ENCODE measurements at regions not wholly inside any gene's neighbourhood (a gene's known extent, or its start where the extent isn't known, plus 50 kb on each side); places are given as distances from the start of the nearest gene placed in this dataset.

DNA sequence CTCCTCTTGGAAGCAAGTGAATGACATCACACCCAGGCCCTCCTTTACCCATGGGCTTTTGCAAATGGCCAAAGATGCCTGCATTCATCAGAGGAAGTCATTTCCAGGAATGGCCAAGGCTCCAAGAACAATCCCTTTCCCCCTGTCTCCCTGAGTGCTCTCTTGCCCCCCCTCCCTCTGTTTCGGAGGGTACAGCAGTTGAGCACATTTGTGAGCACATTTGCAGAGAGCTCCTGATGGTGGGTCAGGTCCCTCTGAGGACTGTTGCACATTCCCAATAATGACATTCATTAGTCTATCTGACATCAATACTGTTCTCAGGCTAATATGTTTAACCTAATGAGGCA, 113.4 kb downstream of the MATN1 start:
- TF ChIP-seq, protein P1, sequence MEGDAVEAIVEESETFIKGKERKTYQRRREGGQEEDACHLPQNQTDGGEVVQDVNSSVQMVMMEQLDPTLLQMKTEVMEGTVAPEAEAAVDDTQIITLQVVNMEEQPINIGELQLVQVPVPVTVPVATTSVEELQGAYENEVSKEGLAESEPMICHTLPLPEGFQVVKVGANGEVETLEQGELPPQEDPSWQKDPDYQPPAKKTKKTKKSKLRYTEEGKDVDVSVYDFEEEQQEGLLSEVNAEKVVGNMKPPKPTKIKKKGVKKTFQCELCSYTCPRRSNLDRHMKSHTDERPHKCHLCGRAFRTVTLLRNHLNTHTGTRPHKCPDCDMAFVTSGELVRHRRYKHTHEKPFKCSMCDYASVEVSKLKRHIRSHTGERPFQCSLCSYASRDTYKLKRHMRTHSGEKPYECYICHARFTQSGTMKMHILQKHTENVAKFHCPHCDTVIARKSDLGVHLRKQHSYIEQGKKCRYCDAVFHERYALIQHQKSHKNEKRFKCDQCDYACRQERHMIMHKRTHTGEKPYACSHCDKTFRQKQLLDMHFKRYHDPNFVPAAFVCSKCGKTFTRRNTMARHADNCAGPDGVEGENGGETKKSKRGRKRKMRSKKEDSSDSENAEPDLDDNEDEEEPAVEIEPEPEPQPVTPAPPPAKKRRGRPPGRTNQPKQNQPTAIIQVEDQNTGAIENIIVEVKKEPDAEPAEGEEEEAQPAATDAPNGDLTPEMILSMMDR (IDR thresholded peaks at IDR 0.05; ENCODE audit: low read depth, low read length, missing input control): no peak
- TF ChIP-seq YY1 (IDR thresholded peaks at IDR 0.05): no peak
